B cell (primary cell): ENCODE measurements at regions not wholly inside any gene's neighbourhood (a gene's known extent, or its start where the extent isn't known, plus 50 kb on each side); places are given as distances from the start of the nearest gene placed in this dataset.

ENCODE experiments used
- ATAC-seq: fragments of 200-7000 bp; cut with Tn5 transposase; one replicate; pipeline ENCODE4 v1.10.0; 2021; ENCODE audit warnings: low read depth, mild to moderate bottlenecking, moderate number of reproducible peaks, moderate library complexity
- CTCF ChIA-PET: fragments of 350-600 bp; sonication (Branson Sonifier 250); formaldehyde crosslinking; loops from one replicate; lab custom pipeline; 2021; ENCODE audit warnings: antibody characterized with exemption, inconsistent platforms; lab: Charles Lee
- POLR2A ChIA-PET: fragments of 350-600 bp; sonication (Branson Sonifier 250); formaldehyde crosslinking; loops from one replicate; lab custom pipeline; 2021; ENCODE audit warnings: antibody characterized with exemption; lab: Charles Lee
- DNase-seq: peaks from one replicate; pipeline ENCODE4 v3.0.0; 2013
- H2AFZ ChIP-seq: 2 replicates; pipeline ENCODE4 v1.6.1; 2012; ENCODE audit warnings: mild to moderate bottlenecking, low read depth, low read length; ENCODE audit not compliant: insufficient read depth, poor library complexity, severe bottlenecking
- H3K27ac ChIP-seq, 2 donors: 1 replicate in 1 of 2; 2 replicates in 1 of 2; pipeline ENCODE4 v1.5.1; 2012 to 2013; ENCODE audit warnings: low read length in 2 of 2, mild to moderate bottlenecking in 2 of 2, moderate library complexity in 1 of 2
- H3K27me3 ChIP-seq, 4 experiments: fragments of 200-600 bp in 1 of 4; sonication (generic) in 1 of 4; replicated peaks in 1 of 4; 1 replicate in 2 of 4; 2 replicates in 2 of 4; pipeline versions ENCODE4 v1.6.1 to v1.7.0; 2013 to 2016; ENCODE audit warnings: low read length in 3 of 4, mild to moderate bottlenecking in 2 of 4, mixed read lengths in 1 of 4, moderate library complexity in 1 of 4; ENCODE audit not compliant: insufficient read depth in 4 of 4, control insufficient read depth in 3 of 4; ENCODE audit errors: control extremely low read depth in 1 of 4
- H3K36me3 ChIP-seq, 2 experiments: replicated peaks in 1 of 2; 1 replicate in 1 of 2; 2 replicates in 1 of 2; pipeline versions ENCODE4 v1.6.1 to v1.7.1; 2013; ENCODE audit warnings: low read length in 1 of 2; ENCODE audit not compliant: insufficient read depth in 2 of 2, control insufficient read depth in 1 of 2; ENCODE audit errors: control extremely low read depth in 1 of 2, extremely low read depth in 1 of 2
- H3K4me1 ChIP-seq, 2 donors: fragments of 200-600 bp in 1 of 2; sonication (generic) in 1 of 2; 1 replicate in 1 of 2; 2 replicates in 1 of 2; pipeline versions ENCODE4 v1.5.1 to v1.6.1; 2013 to 2017; ENCODE audit warnings: low read length in 2 of 2; ENCODE audit not compliant: control insufficient read depth in 2 of 2, insufficient read depth in 2 of 2
- H3K4me2 ChIP-seq: replicated peaks from 2 replicates; pipeline ENCODE3; 2012; ENCODE audit warnings: mild to moderate bottlenecking, low read depth, low read length; ENCODE audit not compliant: poor library complexity, severe bottlenecking
- H3K4me3 ChIP-seq, 5 experiments: fragments of 200-600 bp in 1 of 5; sonication (generic) in 1 of 5; 1 replicate in 3 of 5; 2 replicates in 2 of 5; pipeline versions ENCODE4 v1.5.1 to v1.7.0; 2011 to 2016; ENCODE audit warnings: low read length in 4 of 5, mild to moderate bottlenecking in 4 of 5, low read depth in 2 of 5, control low read depth in 1 of 5, moderate library complexity in 1 of 5; ENCODE audit not compliant: insufficient read depth in 1 of 5; ENCODE audit errors: control extremely low read depth in 1 of 5, extremely low read depth in 1 of 5
- H3K79me2 ChIP-seq: fragments of 200-600 bp; sonication (generic); one replicate; pipeline ENCODE4 v1.6.0; 2016; ENCODE audit warnings: low read length; ENCODE audit not compliant: control insufficient read depth, insufficient read depth
- H3K9ac ChIP-seq: fragments of 200-600 bp; sonication (generic); 2 replicates; pipeline ENCODE4 v1.6.1; 2017; ENCODE audit warnings: mild to moderate bottlenecking, low read length, moderate library complexity
- H3K9me3 ChIP-seq, 3 donors: one replicate each; pipeline versions ENCODE4 v1.6.1 to v1.7.1; 2013; ENCODE audit warnings: low read length in 2 of 3; ENCODE audit not compliant: control insufficient read depth in 2 of 3, insufficient read depth in 1 of 3; ENCODE audit errors: control extremely low read depth in 1 of 3
- H4K20me1 ChIP-seq: 2 replicates; pipeline ENCODE4 v1.6.0; 2012; ENCODE audit warnings: mild to moderate bottlenecking, low read length; ENCODE audit not compliant: insufficient read depth, control insufficient read depth, poor library complexity, severe bottlenecking
- H3K27ac Mint-ChIP-seq: one replicate; pipeline ENCODE4 v1.8.0; 2021; ENCODE audit warnings: mixed read lengths
- H3K27me3 Mint-ChIP-seq: one replicate; pipeline ENCODE4 v1.8.0; 2021; ENCODE audit warnings: mixed read lengths
- H3K4me1 Mint-ChIP-seq: one replicate; pipeline ENCODE4 v1.8.0; 2021; ENCODE audit warnings: mixed read lengths
- H3K4me3 Mint-ChIP-seq: one replicate; pipeline ENCODE4 v1.8.0; 2021; ENCODE audit warnings: mixed read lengths
- H3K9me3 Mint-ChIP-seq: one replicate; pipeline ENCODE4 v1.8.0; 2022; ENCODE audit warnings: mixed read lengths; ENCODE audit not compliant: insufficient read depth
- CTCF ChIP-seq: fragments of 200-600 bp; IDR thresholded peaks from one replicate; pipeline ENCODE4 v1.8.0; 2022; ENCODE audit warnings: antibody characterized with exemption, mild to moderate bottlenecking
- EZH2 ChIP-seq: IDR thresholded peaks from 2 replicates; pipeline ENCODE4 v1.6.1; 2012; ENCODE audit warnings: borderline replicate concordance, low read depth, mild to moderate bottlenecking, moderate library complexity, low read length; ENCODE audit not compliant: insufficient read depth, poor library complexity, severe bottlenecking
- WGBS: methylation state at CpG from one replicate; pipeline ENCODE4 v1.1.5; 2013; ENCODE audit warnings: missing lambda C conversion rate; ENCODE audit not compliant: insufficient coverage; 5-methylcytosine and 5-hydroxymethylcytosine counted together
- intact Hi-C: fragments of 100-400 bp; cut with micrococcal nuclease; formaldehyde crosslinking; loops from one replicate; pipeline ENCODE4 v1.10.0; 2022

GRCh38 chr18:40708726-40709125 is 1246.3 kb upstream of the PIK3C3 start:
- no peak overlapping the region for H3K4me3 Mint-ChIP-seq
- H3K9ac ChIP-seq = no peak overlapping the region
- POLR2A ChIA-PET = no interaction called here
- no peaks in the 10 kb centered on the region for H3K27me3 Mint-ChIP-seq
- H2AFZ ChIP-seq = no peak overlapping the region
- no peaks in the 10 kb centered on the region for H3K27me3 ChIP-seq
- DNase-seq (no peak), ATAC-seq (no peak)
- no peak overlapping the region for H3K27ac Mint-ChIP-seq
- no peaks in the 10 kb centered on the region for H3K4me1 Mint-ChIP-seq
- no peak overlapping the region for H3K4me3 ChIP-seq
- peaks cover 0 to 2% (median 0%) of the 10 kb centered on the region in 3 donors for H3K9me3 ChIP-seq
- no peaks in the 10 kb centered on the region for H3K36me3 ChIP-seq
- CTCF ChIA-PET = no interaction called here
- no peaks in the 10 kb centered on the region for H3K9me3 Mint-ChIP-seq
- H3K79me2 ChIP-seq = no peaks in the 10 kb centered on the region
- H3K27ac ChIP-seq = no peak overlapping the region
- H3K4me1 ChIP-seq = no peaks in the 10 kb centered on the region
- no peaks in the 10 kb centered on the region for H4K20me1 ChIP-seq
- H3K4me2 ChIP-seq = no peak overlapping the region
- intact Hi-C loops = no loop called here
- TF ChIP-seq EZH2 = no peak
- TF ChIP-seq CTCF = no peak

GRCh38 chr18:40707797-40708196 is 1247.2 kb upstream of the PIK3C3 start:
- no CpG with 5 or more reads among the region's 1 CpG for WGBS
- Mint-ChIP-seq H3K27ac (no peak overlapping the region), H3K4me3 (no peak overlapping the region), H3K9me3 (no peaks in the 10 kb centered on the region), H3K27me3 (no peaks in the 10 kb centered on the region), H3K4me1 (no peaks in the 10 kb centered on the region)
- H3K27ac ChIP-seq = no peak overlapping the region
- no peak for TF ChIP-seq EZH2
- TF ChIP-seq CTCF = no peak
- DNase-seq (no peak), ATAC-seq (no peak)
- no peaks in the 10 kb centered on the region for H3K4me1 ChIP-seq
- H4K20me1 ChIP-seq = no peaks in the 10 kb centered on the region
- H3K4me3 ChIP-seq = no peak overlapping the region
- no peaks in the 10 kb centered on the region for H3K27me3 ChIP-seq
- peaks cover 0 to 2% (median 0%) of the 10 kb centered on the region in 3 donors for H3K9me3 ChIP-seq
- no peak overlapping the region for H3K9ac ChIP-seq
- H3K79me2 ChIP-seq = no peaks in the 10 kb centered on the region
- no peaks in the 10 kb centered on the region for H3K36me3 ChIP-seq
- intact Hi-C loops = no loop called here
- POLR2A ChIA-PET = no interaction called here
- H2AFZ ChIP-seq = no peak overlapping the region
- H3K4me2 ChIP-seq = no peak overlapping the region
- CTCF ChIA-PET = no interaction called here
